PFSK-1 (cell line): ENCODE measurements at regions not wholly inside any gene's neighbourhood (a gene's known extent, or its start where the extent isn't known, plus 50 kb on each side); places are given as distances from the start of the nearest gene placed in this dataset.

Experiments used
- POLR2AphosphoS5 ChIP-seq: IDR thresholded peaks from 2 replicates; pipeline ENCODE4 v1.6.1; 2012; ENCODE audit warnings: low read depth, mild to moderate bottlenecking, control low read depth, low read length, moderate library complexity
- SIN3A ChIP-seq: IDR thresholded peaks from 2 replicates; pipeline ENCODE4 v1.6.1; 2012; ENCODE audit warnings: mild to moderate bottlenecking, low read length, moderate library complexity, borderline replicate concordance; ENCODE audit not compliant: insufficient read depth
- TF ChIP-seq, protein P1 (sequence below), 2 experiments: IDR thresholded peaks; 2 replicates each; pipeline versions ENCODE4 v1.6.1 to v1.8.0; 2011 to 2012; ENCODE audit warnings: low read depth in 2 of 2, low read length in 2 of 2, control low read depth in 1 of 2, inconsistent platforms in 1 of 2, mild to moderate bottlenecking in 1 of 2, moderate library complexity in 1 of 2; ENCODE audit not compliant: insufficient read depth in 1 of 2

DNA sequence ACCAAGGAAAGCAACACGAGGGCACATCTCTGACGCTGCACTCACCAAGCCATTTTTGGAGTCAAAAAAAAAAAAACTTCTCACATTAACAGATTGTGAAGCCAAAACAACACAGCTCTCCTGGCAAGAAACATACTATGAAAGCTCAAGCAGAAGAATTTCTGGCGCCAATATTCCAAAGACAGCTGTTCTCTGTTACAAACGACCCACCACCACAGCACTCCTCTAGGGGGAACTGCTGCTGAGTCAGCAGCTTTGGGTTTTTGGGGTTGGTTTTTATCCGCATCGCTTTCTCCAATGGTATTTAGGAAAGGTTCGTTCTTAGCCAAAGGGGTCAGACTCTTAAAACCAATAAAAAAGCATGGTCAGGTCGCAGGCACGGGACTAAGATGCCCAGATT is 379.4 kb downstream of the RPS29 start:
- no peak for TF ChIP-seq POLR2AphosphoS5
- TF ChIP-seq, protein P1, sequence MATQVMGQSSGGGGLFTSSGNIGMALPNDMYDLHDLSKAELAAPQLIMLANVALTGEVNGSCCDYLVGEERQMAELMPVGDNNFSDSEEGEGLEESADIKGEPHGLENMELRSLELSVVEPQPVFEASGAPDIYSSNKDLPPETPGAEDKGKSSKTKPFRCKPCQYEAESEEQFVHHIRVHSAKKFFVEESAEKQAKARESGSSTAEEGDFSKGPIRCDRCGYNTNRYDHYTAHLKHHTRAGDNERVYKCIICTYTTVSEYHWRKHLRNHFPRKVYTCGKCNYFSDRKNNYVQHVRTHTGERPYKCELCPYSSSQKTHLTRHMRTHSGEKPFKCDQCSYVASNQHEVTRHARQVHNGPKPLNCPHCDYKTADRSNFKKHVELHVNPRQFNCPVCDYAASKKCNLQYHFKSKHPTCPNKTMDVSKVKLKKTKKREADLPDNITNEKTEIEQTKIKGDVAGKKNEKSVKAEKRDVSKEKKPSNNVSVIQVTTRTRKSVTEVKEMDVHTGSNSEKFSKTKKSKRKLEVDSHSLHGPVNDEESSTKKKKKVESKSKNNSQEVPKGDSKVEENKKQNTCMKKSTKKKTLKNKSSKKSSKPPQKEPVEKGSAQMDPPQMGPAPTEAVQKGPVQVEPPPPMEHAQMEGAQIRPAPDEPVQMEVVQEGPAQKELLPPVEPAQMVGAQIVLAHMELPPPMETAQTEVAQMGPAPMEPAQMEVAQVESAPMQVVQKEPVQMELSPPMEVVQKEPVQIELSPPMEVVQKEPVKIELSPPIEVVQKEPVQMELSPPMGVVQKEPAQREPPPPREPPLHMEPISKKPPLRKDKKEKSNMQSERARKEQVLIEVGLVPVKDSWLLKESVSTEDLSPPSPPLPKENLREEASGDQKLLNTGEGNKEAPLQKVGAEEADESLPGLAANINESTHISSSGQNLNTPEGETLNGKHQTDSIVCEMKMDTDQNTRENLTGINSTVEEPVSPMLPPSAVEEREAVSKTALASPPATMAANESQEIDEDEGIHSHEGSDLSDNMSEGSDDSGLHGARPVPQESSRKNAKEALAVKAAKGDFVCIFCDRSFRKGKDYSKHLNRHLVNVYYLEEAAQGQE (IDR thresholded peaks at IDR 0.05; ENCODE audit: insufficient read depth in 1 of 2, low read depth in 2 of 2, low read length in 2 of 2): no peak
- TF ChIP-seq SIN3A: no peak
